Esophagus squamous epithelium (tissue), 4 donors: ENCODE measurements at regions not wholly inside any gene's neighbourhood (a gene's known extent, or its start where the extent isn't known, plus 50 kb on each side); places are given as distances from the start of the nearest gene placed in this dataset.

ENCODE experiments used
- POLR2A ChIP-seq, 4 donors: fragments of 450-650 bp; IDR thresholded peaks; one replicate each; pipeline ENCODE4 v1.6.1; 2017; ENCODE audit warnings: antibody characterized with exemption in 4 of 4, mild to moderate bottlenecking in 4 of 4, moderate library complexity in 3 of 4
- TF ChIP-seq, protein P1 (sequence below), 6 experiments: fragments of 450-650 bp in 4 of 6; fragments of 200-600 bp in 2 of 6; sonication (generic) in 2 of 6; IDR thresholded peaks; one replicate each; pipeline ENCODE4 v1.5.1; 2016 to 2019; ENCODE audit warnings: antibody characterized with exemption in 6 of 6, mild to moderate bottlenecking in 4 of 6, moderate library complexity in 4 of 6

DNA sequence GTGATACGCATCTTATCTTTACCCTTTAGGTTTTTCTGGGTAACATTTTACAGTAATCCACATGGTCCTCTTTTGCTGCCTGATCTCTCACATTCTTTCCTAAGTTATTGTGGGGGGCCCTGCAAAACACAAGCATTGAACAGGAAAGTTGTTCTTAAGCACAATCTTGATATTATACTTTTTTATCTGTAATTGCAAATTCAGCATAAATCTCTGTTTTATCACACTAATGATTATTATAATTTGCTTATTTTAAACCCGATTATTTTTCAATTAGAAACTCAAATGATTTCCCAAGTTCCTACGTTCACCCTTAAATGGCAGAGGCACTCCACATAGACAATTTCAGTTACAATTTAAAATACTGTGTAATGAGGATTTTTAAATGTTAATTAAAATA lies 386.0 kb upstream of the GYPC start:
- TF ChIP-seq, protein P1, sequence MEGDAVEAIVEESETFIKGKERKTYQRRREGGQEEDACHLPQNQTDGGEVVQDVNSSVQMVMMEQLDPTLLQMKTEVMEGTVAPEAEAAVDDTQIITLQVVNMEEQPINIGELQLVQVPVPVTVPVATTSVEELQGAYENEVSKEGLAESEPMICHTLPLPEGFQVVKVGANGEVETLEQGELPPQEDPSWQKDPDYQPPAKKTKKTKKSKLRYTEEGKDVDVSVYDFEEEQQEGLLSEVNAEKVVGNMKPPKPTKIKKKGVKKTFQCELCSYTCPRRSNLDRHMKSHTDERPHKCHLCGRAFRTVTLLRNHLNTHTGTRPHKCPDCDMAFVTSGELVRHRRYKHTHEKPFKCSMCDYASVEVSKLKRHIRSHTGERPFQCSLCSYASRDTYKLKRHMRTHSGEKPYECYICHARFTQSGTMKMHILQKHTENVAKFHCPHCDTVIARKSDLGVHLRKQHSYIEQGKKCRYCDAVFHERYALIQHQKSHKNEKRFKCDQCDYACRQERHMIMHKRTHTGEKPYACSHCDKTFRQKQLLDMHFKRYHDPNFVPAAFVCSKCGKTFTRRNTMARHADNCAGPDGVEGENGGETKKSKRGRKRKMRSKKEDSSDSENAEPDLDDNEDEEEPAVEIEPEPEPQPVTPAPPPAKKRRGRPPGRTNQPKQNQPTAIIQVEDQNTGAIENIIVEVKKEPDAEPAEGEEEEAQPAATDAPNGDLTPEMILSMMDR (IDR thresholded peaks at IDR 0.05): no peak
- no peak for TF ChIP-seq POLR2A (IDR thresholded peaks at IDR 0.05)
